Hippocampal formation (tissue), 2 donors: ENCODE measurements at regions not wholly inside any gene's neighbourhood (a gene's known extent, or its start where the extent isn't known, plus 50 kb on each side); places are given as distances from the start of the nearest gene placed in this dataset.

Experiments
- DNase-seq, 2 donors: peaks; one replicate each; lab custom pipeline; 2025; lab: John Stamatoyannopoulos, UW

DNA sequence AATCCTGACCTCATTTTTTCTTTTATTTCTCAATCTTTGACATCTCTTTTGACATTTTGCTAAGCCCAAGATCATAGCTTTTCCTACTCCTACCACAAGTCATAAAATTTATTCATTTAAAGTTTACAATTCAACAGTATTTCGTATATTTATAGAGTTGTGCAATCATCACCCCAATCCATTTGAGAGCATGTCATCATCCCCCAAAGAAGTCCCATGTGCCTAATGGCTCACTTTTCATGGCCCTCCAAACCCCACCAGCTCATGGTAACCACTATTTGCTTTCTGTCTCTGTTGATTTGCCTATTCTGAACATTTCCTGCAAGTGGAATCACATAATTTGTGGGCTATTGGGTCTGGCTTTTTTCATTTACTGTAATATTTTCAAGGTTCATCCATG lies 52.5 kb upstream of the GLI3 start:
- DNase-seq, result no peak
